ENCODE measurements at regions not wholly inside any gene's neighbourhood (a gene's known extent, or its start where the extent isn't known, plus 50 kb on each side); places are given as distances from the start of the nearest gene placed in this dataset.

DNA sequence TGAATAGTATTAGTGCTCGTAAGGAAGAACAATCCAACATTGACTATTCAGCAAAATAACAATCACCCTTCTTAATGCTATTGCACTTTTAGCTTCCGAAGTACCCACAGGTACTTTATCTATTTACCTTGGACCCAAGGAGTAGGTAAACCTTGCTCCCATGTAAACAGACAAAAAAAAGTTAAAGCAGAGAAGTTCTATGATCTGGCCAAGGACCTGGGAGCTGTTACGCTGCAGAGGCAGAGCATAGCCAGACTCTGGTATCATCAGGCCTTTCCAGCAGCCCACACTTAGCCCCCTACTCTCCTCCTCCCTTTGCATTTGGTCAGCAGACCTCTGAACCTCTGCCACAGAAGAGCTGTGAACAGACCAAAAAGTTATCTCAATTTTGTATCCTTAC lies 130.3 kb upstream of the TPM1 start:
- TF ChIP-seq Cebpa-rat (IDR thresholded peaks at IDR 0.05) = no peak
- Histone ChIP-seq H3K27me3 (no peaks in the 10 kb centered on the region), H3K27ac (no peak overlapping the region), H4K20me1 (no peaks in the 10 kb centered on the region), H3K4me1 (no peaks in the 10 kb centered on the region), H3K4me3 (no peak overlapping the region), H3K36me3 (no peaks in the 10 kb centered on the region), H3K9me3 (no peaks in the 10 kb centered on the region), H3K9ac (no peak overlapping the region), H3K4me2 (no peak overlapping the region)

DNA sequence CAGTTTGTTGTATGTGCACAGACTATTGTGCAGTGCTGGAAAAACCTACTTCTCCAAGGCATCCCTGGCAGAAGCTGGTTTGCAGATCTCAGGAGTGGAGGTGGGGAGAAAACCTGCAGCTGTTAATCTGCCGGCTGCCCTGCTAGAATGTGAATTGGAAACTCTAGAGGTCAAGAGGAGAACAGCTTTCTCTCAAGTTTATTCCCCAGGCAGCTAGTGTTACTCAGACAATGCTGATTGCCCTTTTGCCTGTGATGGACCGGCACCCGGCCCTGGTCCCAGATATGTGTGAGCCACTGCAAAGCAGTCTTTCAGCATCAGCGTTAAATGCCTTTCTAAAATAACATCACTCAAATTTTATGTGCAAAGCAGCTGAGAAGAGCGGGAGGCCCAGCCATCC lies 129.7 kb upstream of the TPM1 start:
- Histone ChIP-seq H3K4me1 (no peaks in the 10 kb centered on the region), H3K9ac (no peak overlapping the region), H3K9me3 (no peaks in the 10 kb centered on the region), H3K4me3 (no peak overlapping the region), H4K20me1 (no peaks in the 10 kb centered on the region), H3K36me3 (no peaks in the 10 kb centered on the region), H3K27ac (no peak overlapping the region), H3K27me3 (no peaks in the 10 kb centered on the region), H3K4me2 (no peak overlapping the region)
- no peak for TF ChIP-seq Cebpa-rat (IDR thresholded peaks at IDR 0.05)

DNA sequence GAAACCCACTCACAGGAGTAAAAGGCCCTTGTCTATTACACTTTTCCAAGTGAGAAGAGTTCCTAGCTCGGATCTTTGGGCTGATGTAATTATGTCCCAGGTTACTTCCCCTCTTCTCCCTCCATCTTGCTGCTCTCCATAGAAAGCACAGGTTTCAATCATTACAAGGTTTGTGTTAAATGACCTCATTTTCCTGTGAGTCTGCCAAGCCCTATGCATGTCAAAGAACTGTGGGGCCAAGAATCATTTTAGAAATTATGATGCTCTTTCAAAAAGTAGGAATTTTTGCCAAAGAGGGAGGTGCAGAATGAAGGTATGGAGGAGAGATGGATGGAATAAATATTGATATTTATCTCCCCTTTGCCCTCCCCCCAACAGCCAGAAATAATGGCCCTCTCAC lies 129.3 kb upstream of the TPM1 start:
- H3K4me2 ChIP-seq = no peak overlapping the region
- no peak overlapping the region for H3K4me3 ChIP-seq
- no peaks in the 10 kb centered on the region for H3K9me3 ChIP-seq
- H3K36me3 ChIP-seq = no peaks in the 10 kb centered on the region
- no peak overlapping the region for H3K27ac ChIP-seq
- H3K9ac ChIP-seq = no peak overlapping the region
- H3K4me1 ChIP-seq = no peaks in the 10 kb centered on the region
- H4K20me1 ChIP-seq = no peaks in the 10 kb centered on the region
- no peak for TF ChIP-seq Cebpa-rat (IDR thresholded peaks at IDR 0.05)
- H3K27me3 ChIP-seq = no peaks in the 10 kb centered on the region

DNA sequence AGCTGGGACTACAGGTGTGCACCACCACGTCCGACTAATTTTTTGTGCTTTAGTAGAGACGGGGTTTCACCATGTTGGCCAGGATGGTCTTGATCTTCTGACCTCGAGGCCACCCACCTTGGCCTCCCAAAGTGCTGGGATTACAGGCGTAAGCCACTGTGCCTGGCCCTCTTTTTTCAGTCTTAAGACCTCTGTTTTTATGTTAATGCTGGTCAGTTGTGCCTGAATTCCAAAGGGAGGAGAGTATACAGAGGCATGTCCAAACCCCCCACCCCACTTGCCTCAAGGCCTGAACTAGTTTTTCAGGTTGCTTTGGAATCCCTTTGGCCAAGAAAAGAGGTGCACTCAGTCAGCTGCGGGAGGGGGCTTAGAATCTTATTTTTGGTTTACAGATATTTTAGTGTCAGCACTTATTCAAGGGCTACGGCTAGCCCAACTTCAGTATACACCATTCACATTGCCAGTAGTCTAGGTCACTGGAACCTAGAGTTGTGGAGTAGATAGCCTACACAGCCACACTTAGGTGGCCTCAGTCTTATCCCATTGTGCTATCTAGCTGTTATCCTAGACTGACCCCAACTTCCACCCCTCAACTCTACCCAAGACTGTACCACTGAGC lies 128.0 kb upstream of the TPM1 start:
- no peaks in the 10 kb centered on the region for H3K9me3 ChIP-seq
- no peaks in the 10 kb centered on the region for H3K36me3 ChIP-seq
- no peak overlapping the region for H3K9ac ChIP-seq
- H3K27me3 ChIP-seq = no peaks in the 10 kb centered on the region
- no peaks in the 10 kb centered on the region for H3K4me1 ChIP-seq
- no peaks in the 10 kb centered on the region for H4K20me1 ChIP-seq
- H3K4me3 ChIP-seq = no peak overlapping the region
- no peak for TF ChIP-seq Cebpa-rat (IDR thresholded peaks at IDR 0.05)
- no peak overlapping the region for H3K4me2 ChIP-seq
- H3K27ac ChIP-seq = no peak overlapping the region

DNA sequence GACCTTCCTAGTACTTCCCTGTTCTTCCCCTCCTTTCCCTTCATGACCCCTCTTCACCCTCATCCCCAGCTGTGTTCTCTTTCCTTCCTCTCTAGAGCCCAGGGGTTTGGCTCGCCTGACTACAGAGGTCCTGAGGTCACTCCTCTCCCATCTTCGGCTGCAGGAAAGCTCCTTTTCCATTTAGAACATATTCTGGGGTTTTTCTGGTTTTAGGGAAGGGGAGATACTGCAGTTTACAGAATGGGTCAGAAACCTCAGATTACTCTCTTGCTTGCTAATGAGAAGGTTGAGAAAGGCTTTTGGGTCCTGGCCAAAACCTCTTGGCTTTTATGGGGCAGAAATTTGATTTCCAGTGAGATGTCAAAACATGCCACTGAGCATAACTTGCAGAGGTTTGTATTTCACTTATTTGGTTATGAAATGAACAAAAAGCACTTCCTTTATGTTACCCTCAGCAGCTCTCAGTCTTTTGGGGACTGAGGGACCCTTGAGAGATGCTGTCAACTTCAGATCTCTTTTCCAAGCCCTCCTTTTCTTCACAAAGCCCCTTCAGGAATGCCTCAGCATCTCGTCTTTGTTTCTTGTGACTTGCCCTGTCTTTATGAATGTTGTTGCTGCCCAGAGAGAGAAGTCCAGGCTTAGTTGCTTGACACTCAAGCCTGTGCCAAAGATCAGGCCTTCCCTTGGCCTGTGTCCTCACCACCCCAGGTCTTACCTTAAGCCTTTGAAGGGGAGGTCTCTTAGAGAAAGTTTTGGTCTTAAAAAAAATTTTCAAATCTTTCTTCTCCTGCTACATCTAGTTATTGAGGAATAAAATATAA lies 121.7 kb upstream of the TPM1 start:
- no peak overlapping the region for H3K27ac ChIP-seq

DNA sequence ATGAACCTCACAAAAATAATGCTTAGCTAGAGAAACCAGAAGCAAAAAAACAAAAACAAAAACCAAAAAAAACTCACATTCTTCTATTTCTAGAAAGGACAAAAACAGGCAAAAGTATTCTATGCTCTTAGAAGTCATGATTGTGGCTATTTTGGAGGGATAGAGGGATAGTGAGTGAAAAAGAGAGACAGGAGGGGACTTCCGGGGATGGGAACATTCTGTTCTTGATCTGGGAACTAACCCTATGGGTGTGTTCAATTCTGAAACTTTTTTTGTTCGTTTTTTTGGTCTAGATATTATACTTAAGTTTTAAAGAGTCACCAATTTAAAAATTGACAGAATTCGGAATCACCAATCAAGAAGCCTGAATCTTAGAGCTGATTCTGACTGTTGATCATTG lies 120.0 kb upstream of the TPM1 start:
- no peaks in the 10 kb centered on the region for H3K36me3 ChIP-seq
- no peaks in the 10 kb centered on the region for H3K27me3 ChIP-seq
- H3K4me3 ChIP-seq = no peak overlapping the region
- no peaks in the 10 kb centered on the region for H4K20me1 ChIP-seq
- TF ChIP-seq Cebpa-rat (IDR thresholded peaks at IDR 0.05) = no peak
- no peak overlapping the region for H3K4me2 ChIP-seq
- H3K27ac ChIP-seq = no peak overlapping the region
- no peaks in the 10 kb centered on the region for H3K4me1 ChIP-seq
- H3K9ac ChIP-seq = no peak overlapping the region
- no peaks in the 10 kb centered on the region for H3K9me3 ChIP-seq

More for the DNA sequence above, 121.7 kb upstream of the TPM1 start:
- no peaks in the 10 kb centered on the region for H3K27me3 ChIP-seq
- H3K9ac ChIP-seq = no peak overlapping the region
- no peaks in the 10 kb centered on the region for H3K9me3 ChIP-seq
- no peak for TF ChIP-seq Cebpa-rat (IDR thresholded peaks at IDR 0.05)
- H3K4me1 ChIP-seq = no peaks in the 10 kb centered on the region
- H4K20me1 ChIP-seq = no peaks in the 10 kb centered on the region
- no peaks in the 10 kb centered on the region for H3K36me3 ChIP-seq
- H3K4me3 ChIP-seq = no peak overlapping the region
- no peak overlapping the region for H3K4me2 ChIP-seq

DNA sequence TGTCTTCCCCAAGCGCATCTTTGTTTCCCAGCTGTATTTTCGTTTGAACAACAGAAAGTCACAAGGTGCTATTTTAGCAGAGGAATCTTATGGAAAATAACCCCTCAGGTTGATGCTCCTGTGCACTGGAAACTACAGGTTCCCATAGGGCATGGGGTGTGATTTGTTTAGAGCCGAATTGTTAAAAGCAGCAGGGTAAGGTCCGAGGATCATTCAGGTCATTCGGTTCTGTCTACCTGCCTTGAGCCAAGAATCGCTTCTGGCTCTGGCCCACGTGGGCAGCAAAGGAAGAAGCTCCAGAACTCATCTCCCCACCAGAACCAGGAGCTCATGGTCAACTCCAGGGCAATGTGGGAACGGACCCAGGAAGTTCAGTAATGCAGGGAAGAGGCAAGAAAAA lies 116.7 kb upstream of the TPM1 start:
- H3K9ac ChIP-seq = no peak overlapping the region
- TF ChIP-seq Cebpa-rat (IDR thresholded peaks at IDR 0.05) = no peak
- H3K9me3 ChIP-seq = no peaks in the 10 kb centered on the region
- H3K36me3 ChIP-seq = no peaks in the 10 kb centered on the region
- H3K4me2 ChIP-seq = no peak overlapping the region
- H3K4me3 ChIP-seq = no peak overlapping the region
- no peak overlapping the region for H3K27ac ChIP-seq
- H4K20me1 ChIP-seq = no peaks in the 10 kb centered on the region
- no peaks in the 10 kb centered on the region for H3K27me3 ChIP-seq
- H3K4me1 ChIP-seq = no peaks in the 10 kb centered on the region

DNA sequence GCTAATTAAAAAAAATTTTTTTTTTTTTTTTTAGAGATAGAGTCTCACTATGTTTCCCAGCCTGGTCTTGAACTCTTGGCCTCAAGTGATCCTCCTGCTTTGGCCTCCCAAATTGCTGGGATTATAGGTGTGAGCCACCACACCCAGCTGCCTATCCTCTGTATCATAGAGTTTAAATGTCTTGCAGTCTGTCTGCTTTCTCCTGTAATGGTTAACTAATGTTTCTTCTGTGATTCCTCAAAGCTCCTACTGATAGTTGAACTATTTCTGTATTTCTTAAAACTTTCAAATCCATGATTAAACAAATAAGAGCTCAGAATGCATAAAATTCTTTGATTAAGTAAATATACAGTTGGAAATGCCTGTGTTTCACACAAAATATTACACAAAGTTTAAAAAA lies 115.4 kb upstream of the TPM1 start:
- H3K4me2 ChIP-seq = no peak overlapping the region
- no peaks in the 10 kb centered on the region for H3K36me3 ChIP-seq
- no peaks in the 10 kb centered on the region for H4K20me1 ChIP-seq
- H3K9ac ChIP-seq = no peak overlapping the region
- H3K27ac ChIP-seq = no peak overlapping the region
- H3K9me3 ChIP-seq = no peaks in the 10 kb centered on the region
- no peaks in the 10 kb centered on the region for H3K27me3 ChIP-seq
- no peaks in the 10 kb centered on the region for H3K4me1 ChIP-seq
- no peak for TF ChIP-seq Cebpa-rat (IDR thresholded peaks at IDR 0.05)
- H3K4me3 ChIP-seq = no peak overlapping the region

DNA sequence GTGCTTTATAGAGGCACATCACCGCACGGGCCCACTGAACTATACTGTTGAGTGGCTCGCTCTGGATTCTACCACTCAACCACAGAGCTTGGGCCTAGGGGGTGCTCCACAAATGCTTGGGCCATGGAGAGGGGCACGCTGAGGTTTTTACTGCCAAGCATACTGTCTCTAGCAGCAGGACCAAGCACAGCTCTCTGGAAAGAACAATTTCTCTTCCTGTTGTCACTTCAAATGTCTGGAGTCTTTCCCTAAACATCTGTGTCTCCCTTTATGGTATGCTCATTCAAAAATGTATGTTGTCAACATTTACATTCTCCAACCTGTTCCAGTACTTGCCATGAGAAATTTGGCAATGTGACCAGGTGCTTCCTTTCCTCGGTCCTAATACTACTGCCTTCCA lies 114.7 kb upstream of the TPM1 start:
- H3K36me3 ChIP-seq = no peaks in the 10 kb centered on the region
- TF ChIP-seq Cebpa-rat (IDR thresholded peaks at IDR 0.05) = no peak
- no peak overlapping the region for H3K27ac ChIP-seq
- no peak overlapping the region for H3K4me3 ChIP-seq
- no peaks in the 10 kb centered on the region for H3K4me1 ChIP-seq
- H3K27me3 ChIP-seq = no peaks in the 10 kb centered on the region
- no peak overlapping the region for H3K9ac ChIP-seq
- H3K4me2 ChIP-seq = no peak overlapping the region
- H4K20me1 ChIP-seq = no peaks in the 10 kb centered on the region
- no peaks in the 10 kb centered on the region for H3K9me3 ChIP-seq

DNA sequence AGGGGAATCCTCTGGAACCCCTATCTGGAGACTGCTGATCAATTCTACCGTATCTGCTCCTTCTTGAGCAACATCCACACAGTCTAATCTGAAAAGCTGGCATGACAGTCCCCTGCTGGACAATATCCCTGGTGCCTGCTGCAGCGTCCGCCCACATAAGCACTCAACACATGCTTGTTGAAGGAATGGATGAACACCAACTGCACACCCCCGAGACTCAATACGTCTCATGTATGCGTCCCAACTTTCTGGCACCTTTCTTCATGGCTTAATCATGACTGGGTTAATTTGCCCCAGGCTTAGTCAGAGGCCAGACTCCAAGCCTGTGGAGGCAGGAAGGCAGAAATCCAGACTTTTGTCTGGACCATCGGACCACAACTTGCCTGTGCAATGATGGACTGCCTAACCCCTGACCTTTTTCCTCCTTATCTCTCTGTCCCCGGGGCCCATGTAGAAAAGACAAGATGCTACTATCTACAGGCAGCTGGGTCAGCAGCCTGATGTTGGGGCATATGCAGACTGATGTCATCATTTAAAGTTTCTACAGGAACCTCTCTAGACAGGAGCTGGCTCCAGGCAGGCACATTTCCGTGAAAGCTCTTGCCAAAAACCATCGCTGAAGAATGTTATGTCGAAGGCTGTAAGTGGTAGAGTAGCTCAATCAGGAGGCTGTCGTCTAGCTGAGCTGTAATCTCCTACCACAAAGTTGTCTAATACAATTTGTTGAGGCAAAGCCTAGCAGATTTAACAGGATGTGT lies 114.1 kb upstream of the TPM1 start:
- Histone ChIP-seq H3K9ac (no peak overlapping the region), H3K27ac (no peak overlapping the region), H3K4me2 (no peak overlapping the region)

More for the DNA sequence above, 114.1 kb upstream of the TPM1 start:
- no peaks in the 10 kb centered on the region for H3K9me3 ChIP-seq
- H4K20me1 ChIP-seq = no peaks in the 10 kb centered on the region
- no peaks in the 10 kb centered on the region for H3K27me3 ChIP-seq
- H3K36me3 ChIP-seq = no peaks in the 10 kb centered on the region
- no peaks in the 10 kb centered on the region for H3K4me1 ChIP-seq
- H3K4me3 ChIP-seq = no peak overlapping the region
- TF ChIP-seq Cebpa-rat (IDR thresholded peaks at IDR 0.05) = no peak

All from BLaER1 (cell line).